ENCODE measurements at regions not wholly inside any gene's neighbourhood (a gene's known extent, or its start where the extent isn't known, plus 50 kb on each side); places are given as distances from the start of the nearest gene placed in this dataset.

DNA sequence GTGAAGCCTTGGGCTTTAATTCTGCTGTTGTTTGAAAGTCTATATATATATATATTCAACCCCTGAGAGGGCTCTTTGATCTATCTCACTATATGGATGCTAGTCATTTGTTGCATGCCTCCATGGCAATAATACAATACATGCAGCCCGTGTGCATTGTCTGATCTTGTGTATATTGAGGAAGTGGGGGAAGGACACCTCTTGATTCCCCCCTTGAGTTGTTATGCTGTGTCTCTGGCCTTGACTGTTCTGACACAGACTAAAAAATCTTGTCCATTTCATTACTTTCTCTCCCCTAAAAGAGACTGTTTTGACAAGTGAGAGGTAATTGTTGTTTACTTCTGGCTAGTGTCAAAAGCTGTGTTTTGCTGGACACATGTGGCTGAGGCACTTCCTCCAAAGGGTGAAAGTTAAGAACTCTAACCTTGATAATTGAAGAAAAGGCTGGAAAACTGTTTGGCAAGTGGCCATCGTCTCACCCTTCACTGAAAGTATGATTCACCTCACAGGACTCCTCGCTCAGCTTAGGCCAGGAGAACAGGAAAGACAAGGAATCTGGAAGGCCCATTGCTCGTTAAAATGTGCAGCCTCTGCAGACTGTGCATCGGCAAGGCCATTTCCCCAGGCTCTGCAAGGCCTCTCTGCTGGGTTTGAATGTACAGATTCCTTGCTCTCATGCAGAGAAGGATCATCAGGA is 304.0 kb downstream of the PRELID2 start:
- no peak for TF ChIP-seq POLR2A (IDR thresholded peaks at IDR 0.05)
- no peak for TF ChIP-seq CTCF (IDR thresholded peaks at IDR 0.05)

Measured in vagina (tissue), 2 donors.